HuH-7.5 (cell line): ENCODE measurements at regions not wholly inside any gene's neighbourhood (a gene's known extent, or its start where the extent isn't known, plus 50 kb on each side); places are given as distances from the start of the nearest gene placed in this dataset.

ENCODE experiments used
- DNase-seq: peaks from one replicate; pipeline ENCODE4 v3.0.0; 2011; ENCODE audit warnings: low spot score

GRCh38 chr12:93177208-93178153 is 200.2 kb upstream of the NUDT4 start:
- DNase-seq, result no peak

DNA sequence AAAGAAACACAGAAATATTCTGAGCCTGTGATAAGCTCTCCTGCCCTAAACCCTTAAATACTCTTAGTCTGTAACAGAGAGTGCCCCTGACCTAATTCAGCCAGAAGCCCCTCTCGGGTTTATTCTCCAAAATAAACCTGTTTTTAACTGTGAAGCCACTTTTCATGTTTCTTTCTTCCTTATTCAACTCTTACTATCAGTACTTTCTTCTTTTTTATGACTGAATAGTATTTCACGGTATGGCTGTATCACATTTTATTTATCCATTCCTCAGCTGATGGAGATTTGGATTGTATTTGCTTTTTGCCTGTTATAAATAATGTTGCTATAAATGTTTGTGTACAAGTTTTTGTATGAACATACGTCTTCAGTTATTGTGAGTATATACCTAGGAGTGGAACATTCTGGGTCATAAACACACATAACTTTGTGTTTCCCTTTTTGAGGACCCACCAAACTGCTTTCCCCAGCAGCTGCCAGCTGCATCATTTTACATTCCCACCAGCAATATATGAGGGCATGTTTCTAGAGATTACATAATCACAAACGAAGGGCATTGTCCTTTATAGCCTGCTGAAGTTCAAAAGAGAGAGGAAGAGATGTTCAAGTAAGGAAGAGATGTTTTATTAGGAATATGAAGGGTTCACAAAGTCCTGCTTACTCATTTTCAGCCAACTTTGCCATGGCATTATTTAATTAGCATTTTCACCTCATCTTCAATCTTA is 199.4 kb upstream of the NUDT4 start:
- DNase-seq, result no peak

DNA sequence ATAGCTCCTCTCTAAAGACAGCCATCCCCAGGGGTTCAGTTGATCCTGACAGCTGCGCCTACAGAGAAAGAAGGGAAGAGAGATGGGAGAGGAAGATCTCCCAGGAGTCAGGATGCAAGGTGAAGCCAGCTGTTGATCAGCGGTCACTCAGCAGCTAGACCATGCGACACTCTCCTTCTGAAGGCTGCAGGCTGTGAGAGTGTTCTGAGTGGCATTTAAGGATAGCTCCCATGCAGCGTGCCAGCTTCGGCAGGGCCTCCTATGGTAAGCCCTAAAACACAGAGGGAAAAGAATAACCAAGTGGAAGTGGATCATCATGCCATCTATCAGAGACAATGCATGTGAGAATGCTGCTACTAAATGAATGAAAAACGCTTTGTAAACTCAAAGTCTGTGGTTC is 197.9 kb upstream of the NUDT4 start:
- no peak for DNase-seq

DNA sequence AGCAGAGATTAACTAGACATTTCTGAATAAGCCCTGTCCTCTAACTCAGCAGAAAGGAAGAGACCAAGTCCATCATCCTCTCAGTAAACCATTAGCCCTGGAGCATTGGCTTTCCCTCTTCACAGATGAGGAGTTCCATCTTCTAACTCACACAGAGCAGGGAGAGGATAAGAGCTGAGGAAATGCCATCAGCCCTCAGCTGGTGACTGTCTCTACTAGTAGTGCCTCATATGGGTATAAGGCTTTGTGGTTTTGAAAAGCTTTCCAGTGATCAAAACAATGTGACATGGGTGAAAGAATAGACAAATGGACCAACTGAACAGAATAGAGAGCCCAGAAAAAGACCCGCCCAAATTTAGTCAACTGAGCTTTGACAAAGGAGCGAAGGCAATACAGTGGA is 197.2 kb upstream of the NUDT4 start:
- DNase-seq, result no peak

GRCh38 chr12:93181409-93181965 is 196.2 kb upstream of the NUDT4 start:
- DNase-seq, result no peak

DNA sequence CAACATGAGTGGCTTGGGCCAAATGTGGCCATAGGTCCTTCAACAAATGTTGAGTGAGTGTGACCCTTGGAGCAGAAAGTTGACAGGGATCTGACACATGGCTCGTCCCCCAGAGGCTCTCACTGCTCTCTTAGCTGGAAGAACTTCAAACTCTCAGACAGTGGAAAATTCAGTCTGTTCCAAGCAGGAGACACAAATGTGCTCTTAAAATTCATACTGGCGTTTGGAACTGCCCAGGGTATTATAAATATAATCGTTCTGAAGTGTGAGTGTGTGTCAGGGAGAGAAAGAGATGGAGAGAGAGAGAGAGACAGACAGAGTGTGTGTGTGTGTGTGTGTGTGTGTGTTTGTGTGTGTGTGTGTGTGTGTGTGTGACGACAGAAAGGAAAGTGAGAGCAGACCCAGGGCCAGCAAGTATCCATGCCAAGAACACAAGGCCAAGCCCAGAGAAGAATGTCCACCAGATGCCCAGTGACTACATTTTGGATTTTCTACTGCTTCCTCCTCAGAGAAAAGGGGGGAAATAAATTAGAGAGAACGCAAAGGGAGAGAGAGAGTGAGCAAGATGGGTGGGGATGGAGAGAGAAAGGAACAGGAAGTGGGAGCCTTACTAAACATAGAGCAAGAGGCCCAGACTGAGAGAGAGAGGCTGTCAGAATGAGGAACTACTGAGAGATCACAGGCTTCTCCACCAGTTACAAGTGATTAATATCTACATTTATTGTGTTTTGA is 193.6 kb upstream of the NUDT4 start:
- no peak for DNase-seq

DNA sequence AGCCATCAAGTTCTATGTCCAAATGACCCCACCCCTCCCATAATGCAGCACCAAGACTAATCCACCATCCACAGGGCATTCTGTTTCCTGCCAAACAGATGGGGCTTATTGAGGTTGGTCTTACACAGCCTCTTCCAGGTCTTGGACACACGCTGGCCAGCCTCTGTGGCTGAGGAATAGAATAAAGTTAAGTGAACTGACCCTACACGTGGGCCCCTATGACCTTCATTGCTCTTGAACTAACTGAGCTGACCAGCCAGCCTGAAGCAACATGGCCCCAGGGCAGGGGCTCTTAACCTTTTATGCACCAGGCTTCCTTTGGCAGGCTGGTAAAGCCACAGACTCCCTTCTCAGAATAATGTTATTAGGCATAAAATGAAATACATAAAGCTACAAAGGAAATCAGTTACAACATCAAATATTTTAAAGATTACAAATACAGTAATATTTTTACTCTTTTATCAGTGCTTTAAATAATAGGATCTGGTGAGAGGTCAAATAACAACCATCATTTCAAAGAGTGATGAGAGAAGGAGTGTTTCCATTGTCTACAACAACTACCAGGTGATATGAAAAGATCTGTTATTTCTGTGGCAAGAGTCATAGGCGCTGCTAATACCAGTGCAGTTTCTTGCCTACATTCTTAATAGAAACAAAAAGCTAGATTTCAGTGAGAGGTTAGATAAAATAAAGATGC is 192.9 kb upstream of the NUDT4 start:
- DNase-seq, result no peak

GRCh38 chr12:93185369-93185741 is 192.4 kb upstream of the NUDT4 start:
- no peak for DNase-seq

DNA sequence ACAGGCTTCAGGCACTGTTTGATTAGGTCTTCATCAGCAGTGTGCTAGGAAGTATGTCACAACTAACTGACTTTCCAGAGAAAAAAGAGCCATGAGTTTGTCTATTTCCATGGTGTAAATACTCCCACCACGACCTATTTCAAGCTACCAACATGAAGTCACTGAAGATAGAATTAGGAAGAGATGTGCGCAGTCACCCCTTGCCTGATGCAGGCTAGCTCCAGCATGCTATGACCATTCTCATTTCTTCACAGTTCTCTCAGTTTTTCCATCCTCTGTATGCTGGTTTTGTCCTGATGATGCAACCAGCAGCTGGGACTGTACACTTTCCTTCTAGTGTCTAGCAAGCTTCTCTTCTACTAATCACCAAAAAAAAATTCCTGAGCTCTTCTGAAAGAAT is 191.6 kb upstream of the NUDT4 start:
- no peak for DNase-seq

GRCh38 chr12:93186621-93187020 is 191.1 kb upstream of the NUDT4 start:
- DNase-seq, result no peak

GRCh38 chr12:93191423-93191822 is 186.3 kb upstream of the NUDT4 start:
- no peak for DNase-seq

DNA sequence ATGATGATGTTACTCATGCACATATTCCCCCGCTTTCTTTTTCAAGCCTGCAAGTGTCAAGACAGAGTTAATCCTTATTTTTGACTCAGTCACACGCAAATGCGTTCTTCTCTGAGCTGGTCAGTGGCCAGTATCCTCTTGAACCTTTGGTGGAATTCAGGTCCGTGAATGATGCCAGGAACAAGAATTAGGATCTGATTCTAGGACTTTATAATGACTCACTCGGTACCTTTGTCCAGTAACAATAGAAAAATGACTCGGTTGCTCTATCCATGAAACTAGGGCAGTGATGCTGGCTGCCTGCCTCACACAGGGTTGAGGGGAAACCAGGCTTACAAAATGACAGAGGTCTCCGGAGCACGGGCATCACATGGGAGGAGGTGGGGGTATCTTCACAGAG is 185.8 kb upstream of the NUDT4 start:
- no peak for DNase-seq

- no peak for DNase-seq
Observed at GRCh38 chr12:93192878-93193277, 184.8 kb upstream of the NUDT4 start.

DNA sequence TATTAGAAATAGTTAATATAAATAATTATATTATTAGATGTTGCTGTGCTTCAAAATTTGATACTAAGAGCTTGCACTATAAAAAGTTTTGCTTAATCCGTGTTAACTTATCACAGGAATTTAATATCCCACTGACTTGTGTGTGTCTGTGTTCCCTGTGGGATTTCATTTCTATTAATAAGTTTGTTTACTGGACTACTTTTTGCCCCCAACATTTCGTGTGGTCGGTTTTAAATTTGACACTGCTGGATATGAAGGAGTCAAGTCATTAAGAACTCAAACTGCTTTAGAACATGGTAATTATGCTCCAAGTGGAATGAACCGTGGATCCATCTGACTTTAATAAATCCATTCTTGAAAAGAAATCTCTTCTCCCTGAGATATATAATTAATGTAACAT is 182.2 kb upstream of the NUDT4 start:
- no peak for DNase-seq

- DNase-seq, result no peak
Observed at GRCh38 chr12:93197067-93197593, 180.6 kb upstream of the NUDT4 start.

GRCh38 chr12:93198086-93198485 is 179.6 kb upstream of the NUDT4 start:
- no peak for DNase-seq

GRCh38 chr12:93199831-93200236 is 177.9 kb upstream of the NUDT4 start:
- DNase-seq, result no peak

DNA sequence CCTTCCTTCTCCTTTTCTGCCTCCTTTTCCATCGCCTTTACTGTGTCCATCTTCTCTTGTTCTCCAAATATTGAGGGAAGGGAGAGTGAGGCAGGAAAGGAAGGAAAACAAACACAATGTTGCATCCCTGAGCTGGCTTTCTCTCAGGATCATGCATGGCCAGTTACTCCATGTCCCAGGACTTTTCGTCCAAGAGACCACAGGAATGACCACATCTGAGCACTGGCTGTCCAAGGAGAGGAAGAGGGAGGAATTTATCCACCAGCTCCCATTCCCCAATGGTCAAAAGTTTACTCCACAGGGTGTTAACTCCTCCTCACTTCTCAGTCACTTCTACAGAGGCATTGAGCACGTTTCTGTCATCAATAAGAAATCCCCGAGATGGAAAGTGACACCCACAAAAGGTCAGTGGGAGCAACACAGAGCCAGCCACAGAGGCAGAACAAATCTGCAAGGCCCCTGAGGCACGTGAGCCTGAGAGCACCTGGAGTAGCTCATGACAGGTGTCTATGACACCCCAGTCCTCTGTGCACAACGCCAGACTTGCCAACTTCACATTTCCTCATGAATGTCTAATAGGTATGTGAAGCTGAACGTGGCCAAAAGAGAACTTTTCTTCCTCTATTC is 177.3 kb upstream of the NUDT4 start:
- no peak for DNase-seq

GRCh38 chr12:93201990-93202389 is 175.7 kb upstream of the NUDT4 start:
- DNase-seq, result no peak

- DNase-seq, result no peak
Observed at GRCh38 chr12:93202688-93203087, 175.0 kb upstream of the NUDT4 start.

DNA sequence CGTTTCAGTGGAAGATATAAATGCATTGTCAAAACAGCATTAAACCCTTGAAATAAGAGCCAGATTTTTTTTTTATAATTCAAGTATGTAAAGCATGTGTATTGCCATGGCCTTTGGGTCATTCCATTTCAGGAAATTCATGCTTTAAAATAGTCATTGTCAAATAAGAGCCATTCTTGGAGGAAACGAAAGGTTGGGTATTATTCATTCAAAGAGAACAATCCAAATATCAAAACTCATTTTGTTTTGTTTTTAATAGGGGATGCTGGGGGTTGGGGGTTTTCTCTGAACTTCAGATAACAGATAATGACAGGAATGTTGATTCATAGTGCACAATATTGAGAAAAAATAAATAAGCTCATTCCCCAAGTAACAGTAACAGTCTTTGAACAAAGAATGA is 174.4 kb upstream of the NUDT4 start:
- DNase-seq, result no peak
